Fibroblast of mammary gland (primary cell): ENCODE measurements at regions not wholly inside any gene's neighbourhood (a gene's known extent, or its start where the extent isn't known, plus 50 kb on each side); places are given as distances from the start of the nearest gene placed in this dataset.
A peak's percentile ranks its signal among the peaks of the same experiment; 100 is the strongest.

ENCODE experiments used
- DNase-seq: peaks from one replicate; pipeline ENCODE4 v3.0.0-alpha.2; 2010; ENCODE audit warnings: low read depth
- H3K4me3 ChIP-seq: 2 replicates; pipeline ENCODE4 v1.5.1; 2011; ENCODE audit warnings: low read depth, mild to moderate bottlenecking, low read length, moderate library complexity; ENCODE audit not compliant: control insufficient read depth
- TF ChIP-seq, protein P1 (sequence below): conservative IDR thresholded peaks from 2 replicates; pipeline ENCODE4 v1.5.1; 2011; ENCODE audit warnings: low read depth, low read length, inconsistent platforms; ENCODE audit not compliant: control insufficient read depth, insufficient read depth

GRCh38 chr6:2429032-2429431 lies 183.6 kb upstream of the GMDS start:
- DNase-seq = no peak
- TF ChIP-seq, protein P1, sequence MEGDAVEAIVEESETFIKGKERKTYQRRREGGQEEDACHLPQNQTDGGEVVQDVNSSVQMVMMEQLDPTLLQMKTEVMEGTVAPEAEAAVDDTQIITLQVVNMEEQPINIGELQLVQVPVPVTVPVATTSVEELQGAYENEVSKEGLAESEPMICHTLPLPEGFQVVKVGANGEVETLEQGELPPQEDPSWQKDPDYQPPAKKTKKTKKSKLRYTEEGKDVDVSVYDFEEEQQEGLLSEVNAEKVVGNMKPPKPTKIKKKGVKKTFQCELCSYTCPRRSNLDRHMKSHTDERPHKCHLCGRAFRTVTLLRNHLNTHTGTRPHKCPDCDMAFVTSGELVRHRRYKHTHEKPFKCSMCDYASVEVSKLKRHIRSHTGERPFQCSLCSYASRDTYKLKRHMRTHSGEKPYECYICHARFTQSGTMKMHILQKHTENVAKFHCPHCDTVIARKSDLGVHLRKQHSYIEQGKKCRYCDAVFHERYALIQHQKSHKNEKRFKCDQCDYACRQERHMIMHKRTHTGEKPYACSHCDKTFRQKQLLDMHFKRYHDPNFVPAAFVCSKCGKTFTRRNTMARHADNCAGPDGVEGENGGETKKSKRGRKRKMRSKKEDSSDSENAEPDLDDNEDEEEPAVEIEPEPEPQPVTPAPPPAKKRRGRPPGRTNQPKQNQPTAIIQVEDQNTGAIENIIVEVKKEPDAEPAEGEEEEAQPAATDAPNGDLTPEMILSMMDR = no peak
- no peak overlapping the region for H3K4me3 ChIP-seq

DNA sequence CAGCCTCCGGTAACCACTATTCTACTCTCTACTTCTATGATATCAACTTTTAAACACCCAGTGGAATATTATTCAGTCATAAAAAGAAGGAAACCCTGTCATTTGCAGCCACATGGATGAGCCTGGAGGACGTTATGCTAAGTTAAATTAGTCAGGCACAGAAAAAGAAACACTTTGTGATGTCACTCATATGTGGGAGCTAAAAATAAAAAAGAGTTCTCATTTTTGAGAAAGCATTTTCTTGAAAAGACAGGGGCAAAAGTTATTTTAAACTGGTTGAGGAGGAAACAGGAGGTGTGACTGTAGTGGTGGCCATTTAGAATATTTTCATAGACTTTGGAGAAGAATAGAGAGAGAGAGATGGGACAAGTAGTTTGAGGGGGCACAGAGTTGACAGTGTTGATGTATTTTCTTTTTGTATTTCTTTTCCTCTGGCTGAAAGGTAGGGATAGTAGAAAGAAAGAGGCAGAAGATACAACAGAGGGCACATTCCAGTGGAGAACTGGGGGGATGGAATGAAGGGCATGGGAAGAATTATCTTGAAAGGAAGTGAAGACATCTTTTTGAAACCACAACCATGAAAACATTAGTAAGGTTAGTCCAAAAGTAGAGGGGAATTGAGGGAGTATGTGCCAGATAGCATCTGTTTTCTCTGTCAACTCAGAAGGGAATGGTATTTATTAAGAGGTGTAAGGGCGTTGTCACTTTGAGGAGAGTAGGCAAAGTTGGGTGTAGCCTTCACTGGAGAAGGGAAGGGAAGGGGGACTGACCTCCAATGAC lies 181.3 kb upstream of the GMDS start:
- TF ChIP-seq, protein P1 = no peak
- peak; percentile 22 for DNase-seq
- no peak overlapping the region for H3K4me3 ChIP-seq

- H3K4me3 ChIP-seq = no peak overlapping the region
- no peak for DNase-seq
- TF ChIP-seq, protein P1 = no peak
Observed at GRCh38 chr6:2416128-2416712, 170.8 kb upstream of the GMDS start.

DNA sequence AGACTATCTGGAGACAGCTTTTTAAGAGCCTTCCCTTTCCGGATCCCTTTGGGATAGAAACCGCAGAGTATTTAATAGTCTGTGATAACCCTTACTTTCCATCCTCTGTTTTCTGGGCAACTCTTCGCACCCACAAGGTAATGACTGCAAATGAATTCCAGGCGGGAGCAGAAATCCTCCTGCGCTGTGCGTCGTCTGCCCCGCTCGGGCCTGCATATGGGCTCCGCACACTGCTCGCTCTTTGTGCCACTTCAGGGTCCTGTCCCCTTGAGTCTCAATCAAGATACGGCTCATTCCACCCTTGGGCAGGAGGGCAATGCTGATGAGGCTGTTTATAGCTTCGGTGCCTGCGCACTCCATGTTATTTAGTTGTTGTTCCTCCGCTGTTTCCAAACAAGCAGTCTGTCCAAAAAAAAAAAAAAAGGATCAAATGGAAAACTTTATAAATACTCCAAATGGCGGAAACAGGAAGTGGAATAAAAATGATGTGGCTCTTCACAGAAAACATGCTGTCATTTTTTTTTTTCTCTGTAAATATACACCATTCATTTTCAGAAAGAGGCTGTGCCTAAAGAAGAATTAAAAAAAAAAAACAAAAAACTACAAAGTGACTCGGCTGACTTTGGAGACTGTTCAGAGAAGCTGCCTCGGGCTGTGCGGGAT lies 169.6 kb upstream of the GMDS start:
- H3K4me3 ChIP-seq = no peak overlapping the region

DNA sequence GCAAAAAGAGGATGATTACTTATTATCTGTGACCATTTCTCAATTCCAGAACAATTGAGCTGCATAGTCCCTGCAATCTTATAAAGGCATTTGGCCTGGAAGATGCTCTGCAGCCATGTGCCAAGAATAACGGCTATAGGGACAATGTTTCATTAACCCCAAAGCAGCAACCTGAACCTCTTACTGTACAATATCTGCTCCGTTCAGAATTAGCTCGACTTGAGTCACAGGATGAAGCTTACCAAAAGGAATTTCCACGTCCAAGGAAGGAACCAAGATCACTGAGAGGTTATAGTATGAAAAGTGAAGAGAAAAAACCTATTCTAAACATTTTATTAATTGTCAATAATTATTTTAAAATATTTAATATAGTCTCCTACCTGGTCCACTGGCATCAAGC lies 167.3 kb upstream of the GMDS start:
- TF ChIP-seq, protein P1 = no peak
- H3K4me3 ChIP-seq = no peak overlapping the region
- peak; percentile 80 for DNase-seq

More for the DNA sequence above, 169.6 kb upstream of the GMDS start:
- no peak for DNase-seq
- TF ChIP-seq, protein P1 = no peak

- H3K4me3 ChIP-seq = no peak overlapping the region
- TF ChIP-seq, protein P1 = no peak
- no peak for DNase-seq
Observed at GRCh38 chr6:2410656-2411380, 165.4 kb upstream of the GMDS start.
